GM23248 (cell line): ENCODE measurements at regions not wholly inside any gene's neighbourhood (a gene's known extent, or its start where the extent isn't known, plus 50 kb on each side); places are given as distances from the start of the nearest gene placed in this dataset.

Experiments used
- DNase-seq: peaks from one replicate; pipeline ENCODE4 v3.0.0-alpha.2; 2015
- H2AFZ ChIP-seq: fragments of 200-600 bp; sonication (generic); 2 replicates; pipeline ENCODE4 v1.6.1; 2016; ENCODE audit warnings: antibody characterized with exemption
- H3F3A ChIP-seq: fragments of 200-600 bp; sonication (generic); 2 replicates; pipeline ENCODE4 v1.6.1; 2016; ENCODE audit warnings: mild to moderate bottlenecking, antibody characterized with exemption, mixed run types; ENCODE audit not compliant: insufficient read depth
- H3K27ac ChIP-seq: fragments of 200-600 bp; sonication (generic); 2 replicates; pipeline ENCODE4 v1.5.1; 2016; ENCODE audit warnings: mild to moderate bottlenecking
- H3K27me3 ChIP-seq: fragments of 200-600 bp; sonication (generic); replicated peaks from 2 replicates; pipeline ENCODE4 v1.6.1; 2016; ENCODE audit warnings: mild to moderate bottlenecking; ENCODE audit not compliant: insufficient read depth
- H3K36me3 ChIP-seq: fragments of 200-600 bp; sonication (generic); 2 replicates; pipeline ENCODE4 v1.6.1; 2016; ENCODE audit warnings: low read depth, mild to moderate bottlenecking
- H3K4me1 ChIP-seq: fragments of 200-600 bp; sonication (generic); 2 replicates; pipeline ENCODE4 v1.6.1; 2016; ENCODE audit warnings: mild to moderate bottlenecking; ENCODE audit not compliant: insufficient read depth
- H3K4me2 ChIP-seq: fragments of 200-600 bp; sonication (generic); one replicate; pipeline ENCODE4 v1.6.1; 2016; ENCODE audit warnings: mild to moderate bottlenecking; ENCODE audit not compliant: unreplicated experiment
- H3K4me3 ChIP-seq: fragments of 200-600 bp; sonication (generic); 2 replicates; pipeline ENCODE4 v1.5.1; 2016; ENCODE audit warnings: mild to moderate bottlenecking
- H3K79me2 ChIP-seq: fragments of 200-600 bp; sonication (generic); 2 replicates; pipeline ENCODE4 v1.6.1; 2016; ENCODE audit warnings: mild to moderate bottlenecking; ENCODE audit not compliant: insufficient read depth
- H3K9ac ChIP-seq: fragments of 200-600 bp; sonication (generic); 2 replicates; pipeline ENCODE4 v1.6.1; 2016; ENCODE audit warnings: mild to moderate bottlenecking
- H3K9me2 ChIP-seq: fragments of 200-600 bp; sonication (generic); 2 replicates; pipeline ENCODE4 v1.6.1; 2016; ENCODE audit warnings: mixed run types, mild to moderate bottlenecking, moderate library complexity; ENCODE audit not compliant: insufficient read depth
- H3K9me3 ChIP-seq: fragments of 200-600 bp; sonication (generic); one replicate; pipeline ENCODE4 v1.6.1; 2017; ENCODE audit warnings: low read depth
- H4K20me1 ChIP-seq: fragments of 200-600 bp; sonication (generic); 2 replicates; pipeline ENCODE4 v1.6.0; 2016; ENCODE audit not compliant: insufficient read depth
- EZH2 ChIP-seq: fragments of 200-600 bp; sonication (generic); IDR thresholded peaks from 2 replicates; pipeline ENCODE4 v1.6.1; 2018; ENCODE audit warnings: antibody characterized with exemption, mild to moderate bottlenecking; ENCODE audit not compliant: insufficient read depth, poor library complexity, severe bottlenecking
- EZH2phosphoT487 ChIP-seq: fragments of 200-600 bp; sonication (generic); IDR thresholded peaks from 2 replicates; pipeline ENCODE4 v1.6.1; 2018; ENCODE audit warnings: antibody characterized with exemption, moderate library complexity, mild to moderate bottlenecking, low read depth; ENCODE audit not compliant: insufficient read depth
- WGBS, 2 experiments: methylation state at CpG; one replicate each; pipeline ENCODE4 v1.1.6; 2015 to 2017; ENCODE audit warnings: low lambda C conversion rate in 2 of 2, low coverage in 1 of 2; ENCODE audit errors: missing lambda C conversion rate in 2 of 2; 5-methylcytosine and 5-hydroxymethylcytosine counted together
- in situ Hi-C: fragments of 300-500 bp; cut with MboI; formaldehyde crosslinking; loops from 2 replicates; pipeline ENCODE4 v1.15.0; 2020

DNA sequence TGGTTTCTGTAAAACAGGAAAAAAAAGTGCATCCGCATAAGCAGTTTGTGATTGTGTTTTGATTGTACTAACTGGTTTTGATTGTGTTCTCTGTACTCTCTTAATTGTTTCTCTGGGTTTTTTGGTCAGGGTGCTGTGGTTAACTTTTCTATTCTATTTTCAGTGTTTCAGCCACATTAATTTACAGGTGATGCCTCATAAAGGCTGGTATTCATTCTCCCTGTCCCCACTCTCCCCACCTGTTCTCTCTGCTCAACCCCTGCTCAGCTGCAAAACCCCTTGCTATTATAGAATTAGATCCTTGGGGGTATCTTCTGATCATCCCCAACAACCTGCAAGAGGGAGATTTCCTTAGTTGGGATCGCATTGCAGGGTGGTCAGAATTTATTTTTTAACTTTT is 285.4 kb upstream of the AZI2 start:
- Histone ChIP-seq H3F3A (no peaks in the 10 kb centered on the region), H3K79me2 (no peaks in the 10 kb centered on the region), H3K9me2 (no peaks in the 10 kb centered on the region), H3K27me3 (no peaks in the 10 kb centered on the region), H3K4me1 (no peaks in the 10 kb centered on the region), H2AFZ (no peak overlapping the region), H3K9ac (no peak overlapping the region), H4K20me1 (no peaks in the 10 kb centered on the region), H3K27ac (no peak overlapping the region), H3K9me3 (no peaks in the 10 kb centered on the region), H3K4me2 (no peak overlapping the region), H3K4me3 (no peak overlapping the region), H3K36me3 (no peaks in the 10 kb centered on the region)
- in situ Hi-C loops, result no loop called here
- no peak for TF ChIP-seq EZH2phosphoT487
- no peak for TF ChIP-seq EZH2
- 87% methylated on average over 2 of the region's 2 CpGs for WGBS, 2 experiments
- no peak for DNase-seq

DNA sequence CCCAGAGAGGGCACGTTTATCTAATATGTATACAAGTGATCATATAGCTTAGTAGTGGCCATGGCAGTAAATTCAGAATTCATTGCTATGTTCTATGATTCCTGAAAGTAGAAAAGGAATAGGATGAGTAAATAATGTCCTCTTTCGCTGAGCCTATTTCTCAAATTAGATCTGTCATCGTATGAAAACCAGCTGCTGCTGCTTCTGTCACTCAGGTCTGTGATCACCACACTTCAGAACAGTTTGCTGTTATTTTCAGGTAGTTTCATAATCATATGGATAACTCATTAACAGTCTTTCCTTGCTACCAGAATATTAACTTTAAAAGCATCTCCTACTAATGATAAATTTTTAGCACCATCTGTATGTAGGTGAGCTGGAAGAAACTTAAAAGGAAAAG is 289.1 kb upstream of the AZI2 start:
- no peaks in the 10 kb centered on the region for H4K20me1 ChIP-seq
- no peak for DNase-seq
- no peak overlapping the region for H3K4me2 ChIP-seq
- H3K27ac ChIP-seq, result no peak overlapping the region
- no peak for TF ChIP-seq EZH2phosphoT487
- TF ChIP-seq EZH2, result no peak
- no peaks in the 10 kb centered on the region for H3K4me1 ChIP-seq
- no peaks in the 10 kb centered on the region for H3K27me3 ChIP-seq
- H3K9me3 ChIP-seq, result no peaks in the 10 kb centered on the region
- H3F3A ChIP-seq, result no peaks in the 10 kb centered on the region
- H3K9me2 ChIP-seq, result no peaks in the 10 kb centered on the region
- no peak overlapping the region for H2AFZ ChIP-seq
- WGBS, 2 experiments, result 35 to 42% methylated on average over 3 of the region's 3 CpGs
- no peaks in the 10 kb centered on the region for H3K36me3 ChIP-seq
- no peak overlapping the region for H3K9ac ChIP-seq
- H3K4me3 ChIP-seq, result no peak overlapping the region
- no peaks in the 10 kb centered on the region for H3K79me2 ChIP-seq
- in situ Hi-C loops, result no loop called here

DNA sequence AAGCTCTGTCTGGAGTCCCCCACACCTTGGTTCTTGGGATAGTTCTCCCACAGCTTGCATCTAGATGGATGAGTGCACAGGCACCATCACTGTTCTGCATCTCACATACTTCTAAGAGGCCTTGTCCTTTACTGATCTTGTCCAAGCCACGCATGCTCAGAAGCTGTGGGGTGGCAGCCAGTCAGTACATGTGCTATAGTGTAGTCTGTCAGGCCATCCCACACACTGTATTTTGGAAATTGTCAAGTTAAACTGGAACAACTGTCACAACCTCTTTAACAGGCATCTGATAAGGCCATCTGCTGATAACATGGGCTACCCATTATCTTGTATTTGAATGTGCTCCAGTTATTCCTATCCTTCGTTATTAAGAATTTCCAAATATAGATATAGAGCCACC is 296.5 kb upstream of the AZI2 start:
- H3K9me3 ChIP-seq, result no peaks in the 10 kb centered on the region
- WGBS, 2 experiments, result 30 to 36% methylated on average over 2 of the region's 2 CpGs
- no peak for DNase-seq
- H3K27ac ChIP-seq, result no peak overlapping the region
- no peaks in the 10 kb centered on the region for H3K36me3 ChIP-seq
- H3K4me2 ChIP-seq, result no peak overlapping the region
- TF ChIP-seq EZH2phosphoT487 (no peak), EZH2 (no peak)
- in situ Hi-C loops, result no loop called here
- H3K79me2 ChIP-seq, result no peaks in the 10 kb centered on the region
- no peaks in the 10 kb centered on the region for H4K20me1 ChIP-seq
- H3K9ac ChIP-seq, result no peak overlapping the region
- H3K4me1 ChIP-seq, result no peaks in the 10 kb centered on the region
- H2AFZ ChIP-seq, result no peak overlapping the region
- H3K27me3 ChIP-seq, result no peaks in the 10 kb centered on the region
- no peak overlapping the region for H3K4me3 ChIP-seq
- H3K9me2 ChIP-seq, result no peaks in the 10 kb centered on the region
- H3F3A ChIP-seq, result no peaks in the 10 kb centered on the region

DNA sequence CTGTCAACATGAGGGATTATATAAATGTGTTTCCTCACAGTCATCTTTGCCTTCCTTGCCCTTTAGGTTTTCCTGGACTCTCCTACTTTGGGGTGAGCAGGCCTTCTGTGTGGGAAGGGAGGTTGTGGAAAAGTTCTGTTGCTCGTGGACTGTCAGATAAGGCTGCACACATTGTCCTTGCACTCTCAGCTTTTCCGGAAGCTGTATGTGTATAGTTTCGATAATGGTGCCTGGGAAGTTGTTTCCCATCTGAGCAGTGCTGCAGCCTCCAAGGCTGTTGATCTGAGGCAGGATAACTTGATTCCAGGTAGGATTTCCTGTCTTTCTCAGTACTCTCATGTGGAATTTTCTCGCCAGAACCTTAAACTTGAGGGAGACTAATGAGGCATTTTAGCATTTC is 297.8 kb upstream of the AZI2 start:
- H3K27me3 ChIP-seq, result no peaks in the 10 kb centered on the region
- TF ChIP-seq EZH2phosphoT487, result no peak
- TF ChIP-seq EZH2, result no peak
- in situ Hi-C loops, result no loop called here
- no peak overlapping the region for H3K9ac ChIP-seq
- DNase-seq, result no peak
- H2AFZ ChIP-seq, result no peak overlapping the region
- no peaks in the 10 kb centered on the region for H3F3A ChIP-seq
- WGBS, 2 experiments, result 77 to 88% methylated on average over 4 of the region's 4 CpGs
- no peaks in the 10 kb centered on the region for H3K9me3 ChIP-seq
- H3K79me2 ChIP-seq, result no peaks in the 10 kb centered on the region
- no peak overlapping the region for H3K27ac ChIP-seq
- H4K20me1 ChIP-seq, result no peaks in the 10 kb centered on the region
- no peak overlapping the region for H3K4me3 ChIP-seq
- no peaks in the 10 kb centered on the region for H3K9me2 ChIP-seq
- no peaks in the 10 kb centered on the region for H3K4me1 ChIP-seq
- H3K36me3 ChIP-seq, result no peaks in the 10 kb centered on the region
- H3K4me2 ChIP-seq, result no peak overlapping the region

DNA sequence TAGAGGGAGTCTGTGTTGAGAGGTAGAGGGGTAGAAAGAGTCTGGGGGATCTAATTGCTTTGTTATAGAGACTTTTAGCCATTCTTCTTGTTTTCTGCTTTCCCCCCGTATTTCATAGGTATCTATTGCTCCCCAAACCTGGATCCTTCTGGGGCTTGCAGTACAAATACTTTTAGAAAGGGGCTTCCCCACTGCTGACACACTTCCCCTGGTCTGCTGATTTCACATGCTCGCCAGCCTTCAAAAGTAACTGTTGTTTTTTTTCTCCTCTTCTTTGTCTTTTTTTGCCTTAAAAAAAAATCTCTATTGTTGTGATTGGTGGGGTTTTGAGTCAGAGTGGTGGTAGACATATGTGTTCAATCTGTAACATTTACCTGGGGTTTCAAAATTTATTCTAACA is 300.6 kb upstream of the AZI2 start:
- Histone ChIP-seq H3K4me3 (no peak overlapping the region), H3F3A (no peaks in the 10 kb centered on the region), H3K4me2 (no peak overlapping the region), H4K20me1 (no peaks in the 10 kb centered on the region), H3K4me1 (no peaks in the 10 kb centered on the region), H3K79me2 (no peaks in the 10 kb centered on the region), H3K9me3 (no peaks in the 10 kb centered on the region), H3K36me3 (no peaks in the 10 kb centered on the region), H3K9ac (no peak overlapping the region), H3K9me2 (no peaks in the 10 kb centered on the region), H2AFZ (no peak overlapping the region), H3K27me3 (no peaks in the 10 kb centered on the region), H3K27ac (no peak overlapping the region)
- no peak for DNase-seq
- no peak for TF ChIP-seq EZH2
- no peak for TF ChIP-seq EZH2phosphoT487
- WGBS, 2 experiments, result 56 to 62% methylated on average over 2 of the region's 2 CpGs
- in situ Hi-C loops, result no loop called here
